Activated T-cell treated with anti-CD3 and anti-CD28 coated beads, Interleukin-2, amount 50 U/mL, for 72 hours (primary cell): ENCODE measurements at regions not wholly inside any gene's neighbourhood (a gene's known extent, or its start where the extent isn't known, plus 50 kb on each side); places are given as distances from the start of the nearest gene placed in this dataset.

Source experiments
- ATAC-seq, 2 donors: fragments of 150-1000 bp; cut with Tn5 transposase; replicated peaks in 1 of 2; 2 replicates each; pipeline ENCODE4 v1.10.0; 2021; ENCODE audit warnings: moderate library complexity in 2 of 2, mild to moderate bottlenecking in 1 of 2
- DNase-seq, 2 donors: peaks; one replicate each; pipeline ENCODE4 v3.0.0; 2021 to 2022; ENCODE audit warnings: mixed read lengths in 1 of 2
- H3K27ac Mint-ChIP-seq: one replicate; pipeline ENCODE4 v1.8.0; 2022; ENCODE audit warnings: mild to moderate bottlenecking, moderate library complexity, mixed read lengths
- H3K27me3 Mint-ChIP-seq: one replicate; pipeline ENCODE4 v1.8.0; 2022; ENCODE audit warnings: low read depth, mixed read lengths
- H3K36me3 Mint-ChIP-seq, 2 donors: one replicate each; pipeline ENCODE4 v1.8.0; 2022; ENCODE audit warnings: mixed read lengths in 2 of 2, mild to moderate bottlenecking in 1 of 2; ENCODE audit not compliant: insufficient read depth in 2 of 2
- H3K4me1 Mint-ChIP-seq: one replicate; pipeline ENCODE4 v1.8.0; 2022; ENCODE audit warnings: low read depth, mixed read lengths
- H3K4me3 Mint-ChIP-seq, 2 donors: one replicate each; pipeline ENCODE4 v1.8.0; 2022; ENCODE audit warnings: mild to moderate bottlenecking in 2 of 2, mixed read lengths in 2 of 2, moderate library complexity in 2 of 2
- H3K9me3 Mint-ChIP-seq, 2 donors: one replicate each; pipeline ENCODE4 v1.8.0; 2022; ENCODE audit warnings: mixed read lengths in 2 of 2

- Mint-ChIP-seq H3K27me3 (no peaks in the 10 kb centered on the region), H3K27ac (no peak overlapping the region), H3K4me1 (no peaks in the 10 kb centered on the region), H3K9me3 (peaks cover 0 to 3% of the 10 kb centered on the region in 2 donors), H3K4me3 (no peak overlapping the region), H3K36me3 (peaks cover 0 to 3% of the 10 kb centered on the region in 2 donors)
- ATAC-seq (no peak), DNase-seq (no peak)
Observed at GRCh38 chr16:48997081-48997615, 284.5 kb downstream of the CBLN1 start.

DNA sequence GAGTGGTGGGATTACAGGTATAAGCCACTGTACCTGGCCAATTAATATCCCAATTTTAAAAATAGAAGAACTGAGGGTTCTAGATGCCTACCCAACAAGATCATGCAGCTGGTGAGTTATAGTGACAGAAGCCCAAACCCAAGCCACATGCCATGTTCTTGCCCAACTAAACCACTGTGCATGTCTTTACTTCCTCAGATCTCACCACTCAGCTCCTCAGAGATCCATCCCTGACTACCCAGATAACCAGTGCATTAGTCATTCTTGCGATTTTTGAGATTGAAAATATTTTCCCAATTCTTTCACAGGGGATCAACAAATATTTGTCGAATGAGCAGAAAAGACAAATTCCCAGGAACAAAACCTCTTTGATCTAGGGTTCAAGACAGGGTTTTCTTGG, 303.1 kb downstream of the CBLN1 start:
- no peak overlapping the region for H3K4me3 Mint-ChIP-seq
- H3K36me3 Mint-ChIP-seq, result peaks cover 0 to 3% of the 10 kb centered on the region in 2 donors

GRCh38 chr16:48972236-48972635, 309.4 kb downstream of the CBLN1 start:
- Mint-ChIP-seq H3K9me3 (peaks cover 2 to 4% of the 10 kb centered on the region in 2 donors), H3K27me3 (no peaks in the 10 kb centered on the region), H3K4me3 (no peak overlapping the region), H3K36me3 (peaks cover 0 to 2% of the 10 kb centered on the region in 2 donors), H3K27ac (no peak overlapping the region), H3K4me1 (no peaks in the 10 kb centered on the region)
- no peak for DNase-seq
- ATAC-seq, result no peak

More for the DNA sequence above, 303.1 kb downstream of the CBLN1 start:
- DNase-seq, result no peak
- peaks cover 2 to 4% of the 10 kb centered on the region in 2 donors for H3K9me3 Mint-ChIP-seq
- H3K27ac Mint-ChIP-seq, result no peak overlapping the region
- H3K4me1 Mint-ChIP-seq, result no peaks in the 10 kb centered on the region
- no peak for ATAC-seq
- H3K27me3 Mint-ChIP-seq, result no peaks in the 10 kb centered on the region

DNA sequence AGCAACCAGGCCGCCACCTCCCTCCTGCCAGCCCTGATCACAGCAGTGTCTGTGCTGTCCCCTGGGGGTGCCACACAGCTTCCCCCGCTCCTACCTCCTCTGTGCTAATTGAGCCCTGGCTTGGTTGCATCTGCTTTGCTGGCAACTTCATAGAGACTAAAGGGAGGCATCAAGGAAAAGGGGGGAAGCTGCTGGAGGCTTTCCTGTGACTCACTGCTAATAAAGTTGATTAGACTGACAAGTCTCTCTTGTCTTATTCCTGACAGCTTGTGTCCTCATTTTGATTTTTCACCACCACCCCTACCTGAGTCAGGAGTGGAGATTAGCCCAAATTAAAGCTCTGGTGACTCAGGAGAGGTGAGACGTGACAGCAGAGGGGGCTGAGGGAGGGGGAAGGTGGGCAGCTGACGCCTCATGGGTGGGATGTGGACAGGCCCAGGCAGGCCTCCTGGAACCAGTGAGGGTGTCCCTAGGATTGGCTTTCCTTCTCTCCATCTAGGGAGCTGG, 310.0 kb downstream of the CBLN1 start:
- ATAC-seq, result no peak
- no peak overlapping the region for H3K27ac Mint-ChIP-seq

DNA sequence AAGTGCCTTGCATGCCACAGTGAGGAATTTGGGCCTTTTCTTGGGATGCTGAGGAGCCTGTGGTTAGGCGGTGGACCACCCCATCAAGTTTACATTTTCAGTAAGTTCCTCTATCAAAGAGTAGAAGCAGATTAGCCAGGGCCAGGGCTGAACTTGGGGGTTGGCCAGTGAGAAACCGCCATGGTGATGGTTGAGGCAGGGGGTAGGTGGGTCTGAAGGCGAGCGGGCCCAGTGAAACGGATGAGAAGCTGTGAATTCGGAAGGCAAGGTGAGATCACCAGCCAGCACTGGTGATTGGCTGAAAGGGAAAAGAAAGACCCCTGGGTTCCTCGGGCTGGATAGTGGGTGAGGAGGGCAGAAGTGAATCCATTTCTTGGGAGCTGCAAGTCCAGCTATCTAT, 311.4 kb downstream of the CBLN1 start:
- no peak for ATAC-seq
- Mint-ChIP-seq H3K27ac (no peak overlapping the region), H3K9me3 (peaks cover 2 to 4% of the 10 kb centered on the region in 2 donors), H3K4me3 (no peak overlapping the region), H3K36me3 (peaks cover 0 to 2% of the 10 kb centered on the region in 2 donors), H3K4me1 (no peaks in the 10 kb centered on the region), H3K27me3 (no peaks in the 10 kb centered on the region)
- DNase-seq, result no peak

More for the DNA sequence above, 310.0 kb downstream of the CBLN1 start:
- peaks cover 0 to 2% of the 10 kb centered on the region in 2 donors for H3K36me3 Mint-ChIP-seq
- H3K9me3 Mint-ChIP-seq, result peaks cover 2 to 4% of the 10 kb centered on the region in 2 donors
- no peaks in the 10 kb centered on the region for H3K4me1 Mint-ChIP-seq
- H3K4me3 Mint-ChIP-seq, result no peak overlapping the region
- H3K27me3 Mint-ChIP-seq, result no peaks in the 10 kb centered on the region
- DNase-seq, result no peak

- H3K4me1 Mint-ChIP-seq, result no peaks in the 10 kb centered on the region
- ATAC-seq (no peak), DNase-seq (no peak)
- H3K27me3 Mint-ChIP-seq, result no peaks in the 10 kb centered on the region
- no peak overlapping the region for H3K27ac Mint-ChIP-seq
- peaks cover 2 to 4% of the 10 kb centered on the region in 2 donors for H3K9me3 Mint-ChIP-seq
- H3K4me3 Mint-ChIP-seq, result no peak overlapping the region
- peaks cover 0 to 2% of the 10 kb centered on the region in 2 donors for H3K36me3 Mint-ChIP-seq
Observed at GRCh38 chr16:48969611-48970010, 312.0 kb downstream of the CBLN1 start.

- no peak overlapping the region for H3K27ac Mint-ChIP-seq
- ATAC-seq (no peak), DNase-seq (no peak)
- H3K36me3 Mint-ChIP-seq, result peaks cover 0 to 2% of the 10 kb centered on the region in 2 donors
- H3K4me1 Mint-ChIP-seq, result no peaks in the 10 kb centered on the region
- H3K4me3 Mint-ChIP-seq, result no peak overlapping the region
- peaks cover 2 to 4% of the 10 kb centered on the region in 2 donors for H3K9me3 Mint-ChIP-seq
- no peaks in the 10 kb centered on the region for H3K27me3 Mint-ChIP-seq
Observed at GRCh38 chr16:48965386-48965785, 316.3 kb downstream of the CBLN1 start.

GRCh38 chr16:48963901-48964615, 317.6 kb downstream of the CBLN1 start:
- no peak for ATAC-seq
- no peak overlapping the region for H3K27ac Mint-ChIP-seq
- no peak overlapping the region for H3K4me3 Mint-ChIP-seq
- peaks cover 2 to 4% of the 10 kb centered on the region in 2 donors for H3K9me3 Mint-ChIP-seq
- DNase-seq, result no peak
- H3K36me3 Mint-ChIP-seq, result peaks cover 0 to 2% of the 10 kb centered on the region in 2 donors
- no peaks in the 10 kb centered on the region for H3K4me1 Mint-ChIP-seq
- H3K27me3 Mint-ChIP-seq, result no peaks in the 10 kb centered on the region

DNA sequence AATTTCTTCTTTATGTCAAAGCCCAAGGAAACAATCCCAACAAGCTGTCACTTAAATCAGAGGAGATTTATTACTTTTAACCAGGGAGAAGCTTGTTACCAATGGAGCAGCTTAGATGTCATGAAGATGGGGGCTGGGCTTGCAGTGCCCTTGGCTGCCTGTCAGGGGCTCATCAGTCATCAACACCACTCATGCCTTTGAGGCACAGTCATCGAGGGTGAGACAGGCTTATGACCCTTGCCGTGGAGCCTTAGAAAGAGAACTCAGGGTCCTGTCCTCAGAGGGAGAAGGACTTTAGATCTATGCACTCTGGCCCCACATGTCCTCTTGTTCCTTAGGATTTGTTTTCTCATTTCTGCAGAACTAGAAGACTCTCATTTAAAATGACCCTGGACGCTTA, 318.3 kb downstream of the CBLN1 start:
- Mint-ChIP-seq H3K27me3 (no peaks in the 10 kb centered on the region), H3K27ac (no peak overlapping the region), H3K4me1 (no peaks in the 10 kb centered on the region), H3K9me3 (peaks cover 2 to 6% of the 10 kb centered on the region in 2 donors), H3K4me3 (no peak overlapping the region), H3K36me3 (peaks cover 0 to 2% of the 10 kb centered on the region in 2 donors)
- ATAC-seq, result no peak
- DNase-seq, result no peak

GRCh38 chr16:48961546-48961945, 320.1 kb downstream of the CBLN1 start:
- Mint-ChIP-seq H3K27me3 (no peaks in the 10 kb centered on the region), H3K27ac (no peak overlapping the region), H3K4me1 (no peaks in the 10 kb centered on the region), H3K36me3 (no peaks in the 10 kb centered on the region), H3K4me3 (no peak overlapping the region), H3K9me3 (peaks cover 0 to 2% of the 10 kb centered on the region in 2 donors)
- ATAC-seq, result no peak
- no peak for DNase-seq

- DNase-seq (no peak), ATAC-seq (no peak)
- Mint-ChIP-seq H3K4me1 (no peaks in the 10 kb centered on the region), H3K9me3 (peaks cover 0 to 2% of the 10 kb centered on the region in 2 donors), H3K27ac (no peak overlapping the region), H3K36me3 (no peaks in the 10 kb centered on the region), H3K27me3 (no peaks in the 10 kb centered on the region), H3K4me3 (no peak overlapping the region)
Observed at GRCh38 chr16:48960830-48961229, 320.8 kb downstream of the CBLN1 start.

DNA sequence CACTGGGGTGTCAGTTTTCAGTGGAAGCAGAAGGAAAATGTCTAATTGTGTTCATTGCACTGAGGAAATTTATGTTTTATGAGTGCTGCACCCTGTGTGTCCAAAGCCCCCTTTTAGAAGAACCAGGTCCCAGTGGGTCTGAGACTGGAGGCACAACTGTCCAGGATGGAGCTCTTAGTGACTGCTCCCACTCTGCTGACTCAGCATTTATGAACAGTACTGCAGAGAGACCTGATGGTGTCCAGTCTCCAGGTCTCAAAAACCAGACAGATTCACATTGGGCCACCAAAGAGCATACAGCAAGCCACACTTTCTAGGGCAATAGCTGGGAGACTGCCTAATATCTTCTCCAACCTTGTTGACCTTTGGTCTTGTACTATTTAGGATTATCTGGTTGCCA, 321.9 kb downstream of the CBLN1 start:
- peaks cover 0 to 2% of the 10 kb centered on the region in 2 donors for H3K9me3 Mint-ChIP-seq
- H3K27me3 Mint-ChIP-seq, result no peaks in the 10 kb centered on the region
- H3K27ac Mint-ChIP-seq, result no peak overlapping the region
- H3K4me3 Mint-ChIP-seq, result no peak overlapping the region
- no peaks in the 10 kb centered on the region for H3K4me1 Mint-ChIP-seq
- no peak for ATAC-seq
- H3K36me3 Mint-ChIP-seq, result no peaks in the 10 kb centered on the region
- no peak for DNase-seq

- no peak for DNase-seq
- H3K36me3 Mint-ChIP-seq, result no peaks in the 10 kb centered on the region
- no peak overlapping the region for H3K4me3 Mint-ChIP-seq
Observed at GRCh38 chr16:48959204-48959603, 322.4 kb downstream of the CBLN1 start.

More at GRCh38 chr16:48959204-48959603, 322.4 kb downstream of the CBLN1 start:
- Mint-ChIP-seq H3K4me1 (no peaks in the 10 kb centered on the region), H3K27ac (no peak overlapping the region), H3K9me3 (peaks cover 0 to 2% of the 10 kb centered on the region in 2 donors), H3K27me3 (no peaks in the 10 kb centered on the region)
- no peak for ATAC-seq
